ENCODE measurements at regions not wholly inside any gene's neighbourhood (a gene's known extent, or its start where the extent isn't known, plus 50 kb on each side); places are given as distances from the start of the nearest gene placed in this dataset.
"Not testable (repeated sequence)": the region's sequence is repeated elsewhere in the genome, so short reads cannot be mapped to it uniquely, and the experiment has no call there.

DNA sequence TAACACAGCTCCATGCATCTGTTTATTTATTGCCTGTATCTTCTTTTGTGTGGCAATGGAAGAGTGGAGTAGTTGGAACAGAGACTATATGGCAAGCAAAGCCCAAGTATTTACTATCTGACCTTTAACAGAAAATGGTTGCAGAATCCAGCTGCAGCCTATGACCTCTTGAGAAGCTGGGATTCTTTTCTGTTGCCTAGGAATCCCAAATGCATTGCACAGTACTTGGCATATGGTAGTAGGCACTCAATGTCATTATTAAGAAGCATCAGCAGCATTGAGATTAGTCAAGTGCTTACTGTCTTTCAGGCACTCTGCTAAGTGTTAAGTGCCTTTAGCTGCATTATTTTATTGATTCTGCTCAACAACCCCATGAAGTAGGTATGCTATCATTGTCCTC is 331.6 kb downstream of the CCDC85A start:
- DNase-seq = no peak

DNA sequence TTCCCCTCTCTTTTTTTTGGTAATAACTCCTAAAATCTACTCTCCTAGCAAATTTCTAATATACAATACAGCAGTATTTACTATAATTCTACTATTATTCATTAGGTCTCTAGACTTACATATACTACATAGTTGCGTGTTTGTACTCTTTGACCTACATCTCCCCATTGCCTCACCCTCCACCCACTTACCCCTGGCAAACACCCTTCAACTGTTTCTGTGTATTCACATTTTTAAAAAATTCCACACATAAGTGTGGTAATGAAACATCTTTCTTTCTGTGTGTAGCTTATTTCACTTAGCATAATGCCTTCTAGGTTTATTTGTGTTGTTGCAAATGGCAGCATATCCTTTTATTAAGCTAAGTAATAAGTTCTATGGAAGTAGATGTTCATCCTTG is 336.0 kb downstream of the CCDC85A start:
- no peak for DNase-seq

DNA sequence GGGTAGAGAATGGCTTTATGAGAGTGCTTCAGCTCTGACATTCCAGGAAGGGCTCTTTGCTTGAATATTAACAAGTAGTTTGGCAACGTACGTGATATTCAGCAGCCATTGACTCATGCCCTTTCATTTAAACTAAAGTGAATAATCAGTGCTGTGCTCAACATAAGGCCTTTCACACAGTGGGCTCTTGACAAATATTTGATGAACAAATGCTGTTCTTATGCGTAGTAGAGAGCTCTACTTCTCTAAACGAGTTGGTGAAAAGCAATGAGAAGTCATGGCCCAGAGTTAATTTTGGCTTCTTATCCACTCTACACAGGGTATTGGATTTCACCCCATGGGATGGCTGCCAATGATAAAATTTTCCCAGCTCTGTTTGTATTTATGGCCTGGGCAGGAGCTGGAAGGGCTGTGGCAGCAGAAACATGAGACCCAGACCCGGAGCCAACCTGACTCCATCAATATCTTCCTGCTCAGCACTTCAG is 338.9 kb downstream of the CCDC85A start:
- DNase-seq = no peak

DNA sequence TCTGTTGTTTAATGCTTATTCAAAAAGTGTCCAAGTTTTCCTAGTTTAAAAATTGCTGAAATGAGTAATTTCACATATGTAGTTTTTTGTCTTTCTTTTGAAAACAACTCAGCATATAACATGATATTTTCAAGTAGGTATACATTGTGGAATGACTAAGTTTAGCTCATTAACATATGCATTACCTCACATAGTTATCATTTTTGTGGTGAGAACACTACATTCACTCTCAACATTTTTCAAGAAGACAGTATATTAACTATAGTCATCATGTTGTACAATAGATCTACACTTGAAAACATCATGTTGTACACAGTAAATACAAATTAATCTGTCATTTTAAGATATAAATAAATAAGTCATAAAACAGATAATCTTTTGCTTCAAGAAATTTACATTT is 340.0 kb downstream of the CCDC85A start:
- DNase-seq = no peak

DNA sequence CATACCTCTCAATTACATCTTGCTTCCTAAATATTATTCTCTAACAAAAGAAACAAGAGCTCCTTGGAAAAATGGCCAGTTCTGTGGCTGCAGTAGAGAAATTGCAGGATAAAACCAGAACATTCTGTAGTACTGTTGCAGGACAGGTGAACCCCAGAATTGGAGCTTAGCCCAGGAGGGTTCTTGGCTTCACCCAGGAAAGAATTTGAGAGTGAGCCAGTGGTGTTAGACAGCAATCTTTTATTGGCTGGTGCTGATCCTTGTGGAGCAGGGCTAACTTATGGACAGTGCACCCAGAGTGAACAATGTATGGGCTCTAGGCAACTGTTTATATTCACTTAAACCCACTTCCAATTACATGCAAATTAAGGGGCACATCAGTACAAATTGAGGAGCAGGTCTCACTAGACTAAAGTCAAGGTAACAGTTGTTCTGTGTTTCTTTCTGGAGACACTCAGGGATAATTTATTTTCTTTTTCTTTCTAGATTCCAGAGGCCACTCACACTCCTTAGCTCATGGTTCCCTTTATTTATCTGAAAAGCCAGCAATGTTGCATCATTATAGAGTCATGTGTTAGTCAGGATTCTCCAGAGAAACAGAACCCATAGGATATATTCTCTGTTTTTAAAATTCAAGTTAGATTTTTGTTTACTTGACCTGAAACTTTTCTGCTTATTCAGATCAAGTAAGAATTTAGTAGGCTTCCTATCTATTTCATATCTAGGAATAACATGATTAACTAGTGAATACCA is 348.1 kb downstream of the CCDC85A start:
- no peak for DNase-seq

DNA sequence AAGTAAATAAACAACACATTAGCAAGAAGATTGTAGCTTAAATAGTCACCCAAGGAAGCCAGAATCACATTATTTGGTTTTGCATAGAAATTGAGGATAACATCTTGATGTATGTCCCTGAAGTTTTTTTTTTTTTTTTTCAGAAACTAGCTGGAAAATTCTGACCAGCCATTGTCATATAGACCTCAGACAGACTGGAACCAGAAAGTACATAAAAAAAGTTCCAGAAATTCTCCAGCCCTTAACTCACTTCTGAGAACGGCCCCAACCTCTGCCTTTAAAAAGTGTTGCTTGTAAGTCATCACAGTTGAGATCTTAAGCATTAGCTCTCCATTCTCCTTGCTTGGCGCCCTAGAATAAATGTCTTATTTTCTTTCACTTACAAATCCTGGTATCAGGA is 350.5 kb downstream of the CCDC85A start:
- no peak for DNase-seq

DNA sequence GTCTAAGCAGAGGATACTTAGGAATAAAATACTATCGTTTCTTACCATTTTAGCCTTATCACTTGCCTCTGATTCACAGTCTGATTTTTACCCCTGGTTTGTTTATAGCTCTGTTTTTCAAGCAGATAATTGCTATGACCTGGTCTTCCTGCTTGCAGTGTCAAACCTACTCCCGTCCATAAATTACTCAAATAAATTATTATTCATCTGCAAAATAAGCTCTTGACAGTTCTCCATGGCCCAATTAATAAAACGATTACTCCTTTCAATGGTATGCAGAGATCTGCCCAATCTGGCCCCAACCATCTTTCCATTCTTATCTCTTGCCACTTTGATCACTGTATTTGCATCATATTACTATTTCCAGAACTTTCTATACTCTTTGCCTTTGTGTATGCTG is 354.0 kb downstream of the CCDC85A start:
- no peak for DNase-seq

DNA sequence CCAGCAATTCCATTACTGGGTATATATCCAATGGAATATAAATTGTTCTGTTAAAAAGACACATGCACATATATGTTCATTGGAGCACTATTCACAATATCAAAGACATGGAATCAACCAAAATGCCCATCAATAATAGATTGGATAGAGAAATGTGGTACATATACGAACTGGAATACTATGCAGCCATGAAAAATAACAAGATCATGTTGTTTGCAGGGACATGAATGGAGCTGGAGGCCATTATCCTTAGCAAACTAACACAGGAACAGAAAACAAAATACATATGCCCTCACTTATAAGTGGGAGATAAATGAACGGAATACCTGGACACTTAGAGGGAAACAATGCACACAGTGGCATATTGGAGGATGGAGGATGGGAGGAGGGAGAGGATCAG is 355.8 kb downstream of the CCDC85A start:
- DNase-seq = no peak

DNA sequence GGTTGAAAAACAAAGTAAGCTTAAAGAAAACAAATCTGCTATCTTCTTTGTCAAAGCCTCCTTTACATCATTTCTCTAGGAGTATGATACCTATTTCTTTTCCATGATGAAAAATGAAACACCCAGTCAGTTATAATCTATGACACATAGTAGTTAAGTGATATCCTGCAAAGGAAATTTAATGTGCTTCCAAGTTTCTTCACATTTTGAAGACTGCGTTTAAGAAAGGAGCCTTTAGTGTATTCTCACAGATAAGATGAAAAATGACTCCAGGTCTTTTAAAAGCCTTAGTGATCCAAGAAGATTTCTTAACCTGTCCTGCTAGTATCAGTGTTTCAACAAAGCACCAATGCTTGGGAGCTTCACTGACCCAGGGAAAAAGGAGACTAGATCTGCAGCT is 356.7 kb downstream of the CCDC85A start:
- DNase-seq = no peak

DNA sequence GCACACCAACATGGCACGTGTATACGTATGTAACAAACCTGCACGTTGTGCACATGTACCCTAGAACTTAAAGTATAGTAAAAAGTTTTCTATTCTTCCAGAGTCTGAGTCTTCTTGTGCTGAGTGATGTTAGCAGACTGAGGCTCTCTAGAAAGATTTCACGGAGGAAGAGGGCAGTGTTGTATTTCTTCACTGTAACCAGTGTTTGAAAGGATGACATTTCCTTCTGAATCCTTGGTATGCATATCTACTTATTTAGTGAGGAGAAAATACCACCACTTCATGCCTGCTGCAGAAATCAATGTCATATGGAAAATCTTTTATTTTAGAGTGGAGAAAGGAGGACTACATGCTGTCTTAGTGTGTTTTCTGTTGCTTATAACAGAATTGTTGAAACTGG is 357.1 kb downstream of the CCDC85A start:
- no peak for DNase-seq

DNA sequence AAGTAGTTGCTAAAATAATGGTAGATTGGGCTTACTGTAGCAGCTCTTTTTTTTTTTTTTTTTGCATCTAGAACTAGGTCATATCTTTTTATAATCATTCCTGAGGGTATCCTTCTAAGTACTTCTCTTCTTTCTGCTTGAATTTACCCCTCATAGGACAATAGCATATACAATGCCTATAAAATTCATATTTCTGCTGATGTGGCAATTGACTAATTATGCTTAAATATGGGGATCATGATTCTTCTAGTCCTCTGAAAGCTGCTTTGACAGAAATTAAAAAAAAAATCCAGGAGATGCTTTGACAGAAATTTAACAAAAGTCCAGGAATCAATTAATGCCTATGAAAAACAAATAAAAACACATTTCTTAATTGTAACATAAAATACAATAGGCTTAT is 358.4 kb downstream of the CCDC85A start:
- no peak for DNase-seq

DNA sequence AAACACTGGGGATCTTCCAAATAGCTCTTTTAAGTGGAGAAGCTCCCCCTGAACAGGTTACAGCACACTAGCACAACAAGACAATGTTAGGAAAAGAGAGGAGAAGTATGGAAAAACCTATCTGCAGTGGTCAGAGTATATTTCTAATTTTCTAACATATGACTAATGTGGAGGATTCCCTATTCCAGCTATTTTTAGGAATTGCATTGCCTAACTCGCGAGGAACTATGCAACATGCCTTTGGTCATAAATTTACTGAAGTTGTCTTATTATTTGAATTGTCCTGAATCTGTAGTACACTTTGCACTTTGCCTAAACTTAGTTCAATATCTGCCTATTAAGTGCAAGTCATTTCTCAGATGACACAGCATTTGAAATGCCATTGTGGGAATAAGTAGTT is 381.4 kb downstream of the CCDC85A start:
- DNase-seq = no peak

DNA sequence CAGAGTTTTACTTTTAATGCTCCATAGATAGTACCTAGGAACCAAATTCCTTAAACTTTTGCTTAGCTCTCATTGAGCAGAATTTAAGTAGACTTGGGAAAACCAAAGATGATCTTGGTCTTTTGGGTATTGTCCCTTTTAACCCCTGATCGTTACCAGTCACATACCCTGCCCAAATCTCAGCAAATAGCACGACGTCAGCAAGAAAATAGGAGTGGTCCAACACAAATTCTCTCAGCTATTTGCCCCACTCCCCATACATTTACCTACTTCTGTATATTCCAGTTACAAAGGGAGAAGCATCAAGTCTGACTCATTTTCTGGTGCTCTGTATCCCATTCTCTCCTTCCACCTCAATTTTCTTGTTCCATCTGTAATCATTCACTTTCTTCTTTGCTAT is 387.3 kb downstream of the CCDC85A start:
- no peak for DNase-seq

DNA sequence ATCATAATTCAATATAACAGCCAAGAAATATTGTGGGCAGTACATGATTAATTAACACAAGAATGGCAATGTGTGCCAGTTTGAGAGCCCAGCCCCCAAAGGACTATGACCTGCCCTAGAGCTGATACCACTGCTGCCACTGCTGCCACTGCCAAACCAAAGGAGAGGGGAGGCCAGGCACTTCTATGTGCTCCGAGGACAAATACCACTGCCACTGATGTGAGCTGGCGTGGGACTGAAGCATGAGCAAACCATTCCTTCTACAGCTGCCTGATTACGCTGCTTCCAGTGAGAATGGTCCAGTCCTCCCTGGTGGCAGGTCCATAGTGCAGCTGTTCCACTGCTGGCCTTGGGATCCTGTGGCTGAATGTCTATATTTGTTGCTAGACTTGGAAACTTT is 392.2 kb downstream of the CCDC85A start:
- DNase-seq = no peak

DNA sequence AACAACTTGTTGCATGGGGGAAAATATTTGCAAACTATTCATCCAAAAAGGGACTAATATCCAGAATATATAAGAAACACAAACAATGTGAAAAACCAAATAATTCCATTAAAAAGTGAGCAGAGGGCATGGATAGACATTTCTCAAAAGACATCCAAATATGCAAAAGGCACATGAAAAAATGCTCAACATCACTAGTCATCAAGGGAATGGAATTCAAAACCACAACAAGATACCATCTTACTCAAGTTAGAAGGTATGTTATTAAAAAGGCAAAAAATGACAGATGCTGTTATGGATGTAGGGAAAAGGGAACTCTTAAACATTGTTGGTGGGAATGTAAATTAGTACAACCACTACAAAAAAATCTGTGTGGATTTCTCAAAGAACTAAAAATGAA is 396.5 kb downstream of the CCDC85A start:
- no peak for DNase-seq

DNA sequence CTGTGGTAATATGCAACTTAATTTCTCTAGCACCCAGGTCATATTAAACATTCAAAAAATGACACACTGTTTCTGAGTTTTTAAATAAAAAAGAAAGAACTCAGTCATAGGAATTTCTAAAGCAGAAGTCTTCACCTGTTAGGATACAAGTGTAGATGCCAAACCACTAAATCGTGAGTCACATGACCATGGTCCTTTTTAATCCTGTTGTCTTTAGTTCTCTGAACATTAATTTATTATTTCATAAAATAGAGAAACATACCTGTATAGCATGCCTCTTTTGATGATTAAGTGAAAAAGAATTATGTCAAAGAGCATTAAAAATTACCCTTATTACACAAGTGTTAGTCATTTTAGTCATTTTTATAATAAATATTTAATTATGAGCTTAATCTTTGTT is 398.8 kb downstream of the CCDC85A start:
- no peak for DNase-seq

DNA sequence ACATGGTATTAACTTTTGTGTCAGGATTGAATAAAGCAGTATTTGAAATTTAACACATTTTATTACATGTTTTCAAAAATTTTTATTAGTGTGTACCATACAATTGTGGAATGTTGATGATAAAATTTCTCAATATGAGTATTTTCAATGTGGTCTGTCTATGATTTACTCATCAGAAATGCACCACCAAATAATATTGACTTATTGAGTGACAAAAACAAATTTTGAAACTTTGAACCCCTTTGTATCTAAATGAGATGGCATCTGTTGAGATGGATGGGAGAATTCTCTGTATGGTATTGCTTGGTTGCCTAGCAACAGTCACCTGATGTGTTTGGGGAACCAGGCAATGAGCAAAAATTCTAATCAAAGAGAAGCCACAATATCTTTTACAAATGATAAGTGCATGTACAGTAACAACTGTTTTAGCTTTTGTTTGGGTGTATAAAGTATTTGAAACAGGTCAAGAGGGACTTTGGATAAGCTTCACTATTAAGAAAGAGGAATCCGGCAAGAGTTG is 400.1 kb downstream of the CCDC85A start:
- no peak for DNase-seq

DNA sequence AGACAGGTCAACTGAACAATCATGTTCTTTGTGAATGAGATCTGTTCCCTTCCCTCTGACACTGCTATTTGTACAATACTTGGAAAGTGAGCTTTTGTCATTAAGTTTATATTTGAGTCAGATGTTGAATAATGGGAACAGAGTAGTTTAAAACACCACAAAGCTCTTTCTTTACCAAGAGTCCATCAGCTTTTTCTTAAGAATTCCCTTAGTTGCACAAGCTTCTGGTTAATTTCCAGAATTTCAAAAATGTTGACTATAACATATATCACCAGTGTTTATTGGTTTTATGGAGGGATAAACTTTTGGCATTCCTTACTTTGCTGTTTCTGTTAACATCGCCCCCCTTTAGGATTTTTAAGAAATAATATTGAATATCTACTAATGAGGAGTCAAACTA is 403.7 kb downstream of the CCDC85A start:
- no peak for DNase-seq

DNA sequence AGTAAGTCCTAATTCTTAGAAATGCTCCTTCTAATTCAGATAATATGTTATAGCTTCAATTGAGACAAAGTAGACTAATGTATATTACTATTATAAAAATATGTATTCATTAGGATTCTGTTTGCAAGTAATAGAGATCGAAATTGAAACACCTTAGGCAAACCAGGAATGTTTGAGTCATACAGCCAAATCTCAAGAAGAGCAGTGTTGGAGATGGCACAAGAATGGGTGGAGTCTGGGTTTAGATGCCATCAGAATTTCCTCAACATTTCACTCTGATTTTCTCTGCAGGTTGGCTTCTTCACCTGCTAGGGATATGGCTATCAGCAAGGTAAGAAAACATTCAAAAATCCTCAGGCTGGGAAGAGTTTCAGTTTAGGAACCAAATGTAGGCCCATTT is 405.4 kb downstream of the CCDC85A start:
- no peak for DNase-seq

DNA sequence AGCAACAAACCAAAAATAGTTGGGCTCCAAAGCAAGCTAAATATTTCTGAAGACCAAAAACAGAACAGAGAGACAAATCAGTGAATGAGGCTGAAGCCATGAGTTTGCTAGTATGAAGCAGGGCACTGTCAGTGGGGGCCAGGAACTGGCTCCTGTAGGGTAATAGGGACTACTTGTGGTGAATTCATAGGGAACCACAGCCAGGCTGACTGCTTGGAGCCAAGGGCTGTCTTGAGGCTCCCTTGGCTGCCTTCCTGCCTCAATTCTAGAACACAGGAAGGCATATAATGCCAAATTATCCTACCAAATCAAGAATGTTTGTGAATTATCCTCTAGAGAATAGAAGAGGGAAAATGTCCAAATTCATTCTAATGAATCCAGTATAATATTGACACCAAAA is 406.0 kb downstream of the CCDC85A start:
- DNase-seq = no peak

DNA sequence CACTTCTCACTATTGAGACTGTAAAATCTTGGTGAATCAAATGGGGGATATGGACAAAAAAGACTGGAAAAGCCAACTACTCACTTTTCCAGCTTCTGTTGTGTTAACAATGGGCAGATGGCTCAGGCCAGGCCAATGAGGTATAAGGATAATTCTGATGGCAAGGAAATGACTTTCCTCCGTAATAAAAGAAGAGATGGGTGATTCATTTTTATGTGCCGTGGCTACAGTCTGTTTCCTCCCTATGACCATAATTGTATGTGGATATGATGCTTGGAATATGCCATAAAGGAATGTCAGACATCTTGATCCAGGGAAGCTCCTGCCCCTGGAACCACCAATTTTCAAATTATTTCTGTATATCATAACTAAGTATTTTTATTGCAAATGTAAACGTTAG is 406.8 kb downstream of the CCDC85A start:
- no peak for DNase-seq

DNA sequence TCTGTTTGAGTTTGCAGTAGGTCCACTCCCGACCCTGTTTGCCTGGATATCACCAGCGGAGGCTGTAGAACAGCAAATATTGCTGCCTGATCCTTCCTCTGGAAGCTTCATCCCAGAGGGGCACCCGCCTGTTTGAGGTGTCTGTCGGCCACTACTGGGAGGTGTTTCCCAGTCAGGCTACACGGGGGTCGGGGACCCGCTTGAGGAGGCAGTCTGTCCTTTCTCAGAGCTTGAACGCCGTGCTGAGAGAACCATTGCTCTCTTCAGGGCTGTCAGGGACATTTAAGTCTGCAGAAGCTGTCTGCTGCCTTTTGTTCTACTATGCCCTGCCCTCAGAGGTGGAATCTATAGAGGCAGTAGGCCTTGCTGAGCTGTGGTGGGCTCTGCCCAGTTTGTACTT is 422.3 kb downstream of the CCDC85A start:
- DNase-seq = not testable (repeated sequence)

DNA sequence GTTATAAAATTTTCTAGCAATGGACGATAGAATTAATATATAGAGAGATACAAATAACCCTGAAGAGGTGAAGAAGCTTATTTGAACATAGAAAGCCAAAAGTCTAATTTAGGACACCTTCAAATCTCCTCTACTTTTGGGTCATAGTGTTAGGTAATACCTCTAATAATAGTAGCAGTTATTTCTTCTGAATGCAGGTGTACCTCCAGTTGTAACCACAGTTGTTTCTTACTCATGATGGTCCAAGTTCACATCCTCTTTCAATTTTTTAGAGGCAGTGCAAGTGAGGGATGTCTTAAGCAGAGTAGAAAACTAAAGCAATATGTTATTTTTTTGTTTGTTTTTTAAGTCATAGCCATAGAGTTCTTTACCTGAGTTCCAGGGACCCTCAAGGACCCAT is 429.5 kb downstream of the CCDC85A start:
- DNase-seq = no peak

DNA sequence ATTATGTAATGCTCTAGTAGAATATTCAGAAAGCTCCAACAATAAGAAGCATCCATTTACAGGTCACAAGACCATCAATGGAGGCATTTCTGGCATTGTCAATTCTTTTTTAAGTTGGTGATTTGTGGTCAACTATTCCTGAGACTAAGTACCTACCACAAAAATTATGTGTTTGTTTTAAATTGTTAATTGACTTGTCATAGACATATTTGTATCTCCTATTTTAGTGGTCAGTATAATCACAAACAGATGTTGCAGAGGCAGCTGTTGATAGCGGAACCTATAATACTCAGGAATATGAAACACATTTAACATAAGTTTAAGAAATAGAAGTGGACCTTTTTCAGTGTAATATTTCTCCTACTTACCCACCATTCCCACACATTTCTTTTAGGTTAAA is 430.1 kb downstream of the CCDC85A start:
- no peak for DNase-seq

DNA sequence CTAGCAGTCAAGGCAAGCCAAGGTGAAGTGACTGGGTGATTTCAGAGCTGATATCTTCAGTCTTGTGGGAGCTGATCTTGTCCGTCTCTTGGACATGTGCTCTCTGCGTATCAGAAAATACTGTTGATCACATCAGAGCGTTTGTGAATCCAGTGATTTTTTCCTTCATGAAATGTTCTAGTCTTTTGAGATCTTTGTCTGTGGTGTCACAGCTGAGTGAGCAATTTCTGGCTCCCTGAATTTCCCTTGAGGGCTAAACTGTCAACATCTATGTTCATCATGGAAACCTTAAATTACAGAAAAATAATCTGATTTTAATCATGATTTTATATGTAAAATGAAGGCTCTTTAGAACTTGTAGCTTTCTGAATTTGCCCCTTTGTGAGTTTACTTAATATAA is 432.0 kb downstream of the CCDC85A start:
- no peak for DNase-seq
